ENCODE measurements at regions not wholly inside any gene's neighbourhood (a gene's known extent, or its start where the extent isn't known, plus 50 kb on each side); places are given as distances from the start of the nearest gene placed in this dataset.
"Not testable (repeated sequence)": the region's sequence is repeated elsewhere in the genome, so short reads cannot be mapped to it uniquely, and the experiment has no call there.

DNA sequence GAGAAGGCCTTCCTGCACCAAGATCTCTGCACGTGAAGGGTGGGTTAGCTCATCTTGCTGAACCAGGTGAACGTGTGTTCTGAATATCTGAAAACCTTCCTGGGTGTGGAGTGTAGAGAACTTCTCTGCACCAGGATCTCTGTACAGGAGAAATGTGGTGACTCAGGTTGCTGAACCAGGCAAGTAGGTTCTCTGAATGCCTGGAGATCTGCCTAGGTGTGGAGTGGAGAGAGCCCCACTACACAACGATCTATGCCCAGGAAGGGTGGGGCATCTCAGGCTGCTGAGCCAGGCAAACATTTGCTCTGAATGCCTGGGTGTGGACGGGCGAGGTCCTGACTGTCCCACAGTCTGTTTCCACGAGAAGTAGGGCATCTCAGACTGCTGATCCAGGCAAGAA is 1002.3 kb upstream of the KCND2 start:
- Histone ChIP-seq H3K36me3 (no peaks in the 10 kb centered on the region), H3K9me3 (no peaks in the 10 kb centered on the region), H3K27me3 (replicated peaks; ENCODE audit: insufficient read depth) (no peaks in the 10 kb centered on the region), H3K4me3 (no peak overlapping the region), H3K4me1 (replicated peaks) (no peaks in the 10 kb centered on the region), H3K27ac (no peak overlapping the region)
- TF ChIP-seq POLR2AphosphoS5 (IDR thresholded peaks at IDR 0.05) (no peak), POLR2A (IDR thresholded peaks at IDR 0.05) (no peak)
- TF ChIP-seq, protein P1, sequence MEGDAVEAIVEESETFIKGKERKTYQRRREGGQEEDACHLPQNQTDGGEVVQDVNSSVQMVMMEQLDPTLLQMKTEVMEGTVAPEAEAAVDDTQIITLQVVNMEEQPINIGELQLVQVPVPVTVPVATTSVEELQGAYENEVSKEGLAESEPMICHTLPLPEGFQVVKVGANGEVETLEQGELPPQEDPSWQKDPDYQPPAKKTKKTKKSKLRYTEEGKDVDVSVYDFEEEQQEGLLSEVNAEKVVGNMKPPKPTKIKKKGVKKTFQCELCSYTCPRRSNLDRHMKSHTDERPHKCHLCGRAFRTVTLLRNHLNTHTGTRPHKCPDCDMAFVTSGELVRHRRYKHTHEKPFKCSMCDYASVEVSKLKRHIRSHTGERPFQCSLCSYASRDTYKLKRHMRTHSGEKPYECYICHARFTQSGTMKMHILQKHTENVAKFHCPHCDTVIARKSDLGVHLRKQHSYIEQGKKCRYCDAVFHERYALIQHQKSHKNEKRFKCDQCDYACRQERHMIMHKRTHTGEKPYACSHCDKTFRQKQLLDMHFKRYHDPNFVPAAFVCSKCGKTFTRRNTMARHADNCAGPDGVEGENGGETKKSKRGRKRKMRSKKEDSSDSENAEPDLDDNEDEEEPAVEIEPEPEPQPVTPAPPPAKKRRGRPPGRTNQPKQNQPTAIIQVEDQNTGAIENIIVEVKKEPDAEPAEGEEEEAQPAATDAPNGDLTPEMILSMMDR (IDR thresholded peaks at IDR 0.05): no peak
- 77% methylated on average over 6 of the region's 6 CpGs for WGBS
- intact Hi-C loops (cut with DNase I): no loop called here
- no peak for DNase-seq (ENCODE audit: low spot score)

DNA sequence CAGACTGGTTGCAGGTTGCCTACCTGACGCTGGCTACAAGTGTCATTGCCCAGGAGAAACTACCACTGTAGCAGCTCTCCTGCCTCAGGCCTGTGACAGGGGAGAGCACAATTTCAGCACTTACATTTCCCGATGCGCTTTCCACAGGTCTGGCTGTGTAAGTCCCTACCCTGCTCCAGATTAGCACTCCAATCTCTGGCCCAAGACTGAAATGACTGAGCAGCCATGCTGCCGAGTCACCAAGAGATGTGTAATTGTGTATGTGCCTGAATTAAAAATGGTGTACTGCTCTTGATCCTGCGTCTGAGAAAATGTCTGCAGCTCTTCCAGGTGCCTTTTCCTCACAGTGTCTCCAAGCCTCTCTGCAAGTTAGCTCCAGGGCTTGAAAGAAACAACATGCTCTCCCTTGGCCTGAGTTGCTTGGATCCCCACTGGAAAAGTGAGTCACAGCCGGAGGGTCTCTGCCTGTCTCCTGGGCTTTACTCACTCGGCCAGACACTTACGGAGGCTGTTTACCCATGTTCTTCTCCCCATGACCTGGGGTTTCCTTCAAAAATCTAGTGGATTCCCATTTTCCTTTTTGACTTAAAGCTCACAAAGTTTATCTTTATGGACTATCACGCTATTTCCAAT is 1001.7 kb upstream of the KCND2 start:
- no peak overlapping the region for H3K27ac ChIP-seq
- H3K4me3 ChIP-seq: no peak overlapping the region
- 61% methylated on average over 9 of the region's 9 CpGs for WGBS
- DNase-seq (ENCODE audit: low spot score): no peak
- H3K27me3 ChIP-seq (replicated peaks; ENCODE audit: insufficient read depth): no peaks in the 10 kb centered on the region
- no peak for TF ChIP-seq POLR2AphosphoS5 (IDR thresholded peaks at IDR 0.05)
- no peak for TF ChIP-seq POLR2A (IDR thresholded peaks at IDR 0.05)
- TF ChIP-seq, protein P1 (IDR thresholded peaks at IDR 0.05): no peak
- no peaks in the 10 kb centered on the region for H3K4me1 ChIP-seq (replicated peaks)
- intact Hi-C loops (cut with DNase I): no loop called here
- H3K36me3 ChIP-seq: no peaks in the 10 kb centered on the region
- H3K9me3 ChIP-seq: no peaks in the 10 kb centered on the region

DNA sequence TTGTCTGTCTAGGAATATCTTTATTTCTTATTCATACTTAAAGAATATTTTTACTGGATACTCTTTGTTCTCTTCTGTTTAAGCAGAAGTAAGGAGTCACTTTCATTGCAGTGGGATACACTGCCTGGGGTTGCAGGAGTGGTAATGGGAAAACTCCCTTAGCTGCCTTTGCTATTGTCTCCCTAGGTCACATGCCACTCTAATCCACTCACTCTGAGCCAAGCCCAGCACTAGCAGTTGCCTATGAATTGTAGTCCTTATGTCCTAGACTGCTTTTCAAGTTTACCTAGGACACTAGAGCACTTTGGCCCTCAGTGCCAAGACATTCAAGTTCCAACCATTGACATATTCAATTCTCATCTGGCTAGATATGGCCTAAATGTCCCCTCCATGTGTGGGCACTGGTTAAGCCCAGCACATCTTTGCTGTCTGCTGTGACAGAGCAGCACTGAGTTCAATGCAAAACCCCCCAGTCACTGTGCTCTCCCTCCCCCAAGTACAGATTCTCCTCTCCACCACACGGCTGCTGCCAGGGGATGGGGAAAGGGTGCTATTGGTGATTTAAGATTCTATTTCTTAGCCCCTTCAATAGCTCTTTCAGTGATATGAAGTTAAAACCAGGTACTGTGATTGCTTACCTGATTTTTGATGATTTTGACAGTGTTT is 991.7 kb upstream of the KCND2 start:
- TF ChIP-seq, protein P1 (IDR thresholded peaks at IDR 0.05): no peak
- TF ChIP-seq POLR2A (IDR thresholded peaks at IDR 0.05): no peak
- TF ChIP-seq POLR2AphosphoS5 (IDR thresholded peaks at IDR 0.05): no peak
- Histone ChIP-seq H3K27ac (no peak overlapping the region), H3K4me3 (no peak overlapping the region), H3K4me1 (replicated peaks) (no peaks in the 10 kb centered on the region), H3K36me3 (no peaks in the 10 kb centered on the region), H3K27me3 (replicated peaks; ENCODE audit: insufficient read depth) (no peaks in the 10 kb centered on the region), H3K9me3 (no peaks in the 10 kb centered on the region)
- intact Hi-C loops (cut with DNase I): no loop called here
- DNase-seq (ENCODE audit: low spot score): no peak
- WGBS: 59% methylated on average over 1 of the region's 1 CpG

DNA sequence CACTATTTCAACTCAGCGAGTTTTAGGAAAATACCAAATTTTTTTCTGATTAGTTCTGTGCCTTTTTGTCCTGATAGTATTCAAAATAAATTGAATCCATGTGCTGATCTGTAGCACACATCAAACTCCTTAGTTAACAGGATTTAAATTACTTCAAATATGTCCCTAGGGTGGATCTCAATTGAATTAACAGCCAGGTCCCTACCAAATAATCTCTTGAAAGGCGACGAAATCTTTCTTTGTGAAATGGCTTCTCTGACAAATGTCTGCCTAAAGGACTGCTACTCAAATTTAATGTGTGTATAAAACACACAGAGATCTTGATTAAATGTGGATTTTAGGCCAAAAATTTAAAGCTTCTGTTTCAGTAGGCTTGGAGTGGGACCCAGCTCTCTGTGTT is 989.6 kb upstream of the KCND2 start:
- DNase-seq (ENCODE audit: low spot score): no peak
- H3K27me3 ChIP-seq (replicated peaks; ENCODE audit: insufficient read depth): no peaks in the 10 kb centered on the region
- no peaks in the 10 kb centered on the region for H3K4me1 ChIP-seq (replicated peaks)
- 92% methylated on average over 3 of the region's 3 CpGs for WGBS
- no peak overlapping the region for H3K4me3 ChIP-seq
- TF ChIP-seq, protein P1 (IDR thresholded peaks at IDR 0.05): no peak
- TF ChIP-seq POLR2AphosphoS5 (IDR thresholded peaks at IDR 0.05) (no peak), POLR2A (IDR thresholded peaks at IDR 0.05) (no peak)
- H3K27ac ChIP-seq: no peak overlapping the region
- H3K9me3 ChIP-seq: no peaks in the 10 kb centered on the region
- no peaks in the 10 kb centered on the region for H3K36me3 ChIP-seq
- intact Hi-C loops (cut with DNase I): no loop called here

DNA sequence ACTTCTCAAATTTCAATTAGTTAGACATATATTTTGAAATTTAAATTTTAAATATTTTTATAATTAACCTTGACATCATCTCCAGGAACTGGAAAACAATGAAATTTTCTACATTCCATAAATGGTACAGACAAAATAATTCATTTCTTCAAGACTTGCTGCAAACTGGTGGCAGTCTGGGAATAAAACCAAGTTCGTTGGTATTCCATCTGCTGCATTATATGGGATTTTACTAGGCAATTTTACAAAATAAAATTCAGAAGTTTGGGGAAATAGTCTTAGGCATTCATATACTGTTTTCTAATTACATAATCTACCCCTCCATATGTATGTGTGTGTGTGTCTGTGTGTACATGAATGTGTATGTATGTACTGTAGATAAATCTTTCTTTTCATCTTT is 984.6 kb upstream of the KCND2 start:
- intact Hi-C loops (cut with DNase I): no loop called here
- Histone ChIP-seq H3K4me1 (replicated peaks) (no peaks in the 10 kb centered on the region), H3K27ac (no peak overlapping the region), H3K9me3 (no peaks in the 10 kb centered on the region), H3K36me3 (no peaks in the 10 kb centered on the region), H3K27me3 (replicated peaks; ENCODE audit: insufficient read depth) (no peaks in the 10 kb centered on the region), H3K4me3 (no peak overlapping the region)
- 70% methylated on average over 1 of the region's 1 CpG for WGBS
- TF ChIP-seq, protein P1 (IDR thresholded peaks at IDR 0.05): no peak
- TF ChIP-seq POLR2AphosphoS5 (IDR thresholded peaks at IDR 0.05) (no peak), POLR2A (IDR thresholded peaks at IDR 0.05) (no peak)
- no peak for DNase-seq (ENCODE audit: low spot score)

DNA sequence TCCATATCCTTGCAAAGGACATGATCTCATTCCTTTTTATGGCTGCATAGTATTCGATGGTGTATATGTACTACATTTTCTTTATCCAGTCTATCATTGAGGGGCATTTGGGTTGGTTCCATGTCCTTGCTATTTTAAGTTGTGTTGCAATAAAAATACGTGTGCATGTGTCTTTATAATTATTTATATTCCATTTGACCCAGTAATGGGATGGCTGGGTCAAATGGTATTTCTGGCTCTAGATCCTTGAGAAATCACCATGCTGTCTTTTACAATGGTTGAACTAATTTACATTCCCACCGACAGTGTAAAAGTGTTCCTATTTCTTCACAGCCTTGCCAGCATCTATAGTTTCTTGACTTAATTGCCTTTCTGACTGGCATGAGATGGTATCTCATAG is 972.6 kb upstream of the KCND2 start:
- H3K9me3 ChIP-seq; H3K36me3 ChIP-seq; intact Hi-C loops (cut with DNase I); DNase-seq (ENCODE audit: low spot score); H3K4me3 ChIP-seq; H3K27me3 ChIP-seq (replicated peaks; ENCODE audit: insufficient read depth); H3K27ac ChIP-seq; H3K4me1 ChIP-seq (replicated peaks): not testable (repeated sequence)
- 70% methylated on average over 3 of the region's 3 CpGs for WGBS
